Suppressor macrophage treated with lipopolysaccharide for 4 hours (primary cell): ENCODE measurements at regions not wholly inside any gene's neighbourhood (a gene's known extent, or its start where the extent isn't known, plus 50 kb on each side); places are given as distances from the start of the nearest gene placed in this dataset.
A peak's percentile ranks its signal among the peaks of the same experiment; 100 is the strongest.
"Not testable (repeated sequence)": the region's sequence is repeated elsewhere in the genome, so short reads cannot be mapped to it uniquely, and the experiment has no call there.

ENCODE experiments used
- DNase-seq: peaks from one replicate; pipeline ENCODE4 v3.0.0-alpha.2; 2020

DNA sequence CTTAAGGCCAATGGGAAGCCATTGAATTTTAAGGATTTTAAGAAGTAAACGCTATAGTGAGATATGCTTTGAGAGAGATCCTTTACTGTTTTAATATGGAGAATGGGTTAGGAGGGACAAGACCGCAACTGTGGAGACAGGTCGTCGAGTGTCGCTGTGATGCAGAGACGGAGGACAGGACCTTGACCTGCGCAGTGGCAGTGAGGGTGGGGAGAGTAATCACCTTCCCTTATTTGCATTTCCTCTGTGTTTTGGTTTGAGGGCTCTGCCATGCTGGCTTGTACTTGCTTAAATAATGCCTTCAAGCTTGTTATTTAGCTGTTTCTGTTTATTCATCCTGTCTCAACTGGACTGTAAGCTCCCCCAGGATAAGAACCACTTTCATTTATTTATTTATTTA is 345.0 kb downstream of the FBXW7 start:
- DNase-seq: no peak

- no peak for DNase-seq
Observed at GRCh38 chr4:152189451-152190179, 346.3 kb downstream of the FBXW7 start.

DNA sequence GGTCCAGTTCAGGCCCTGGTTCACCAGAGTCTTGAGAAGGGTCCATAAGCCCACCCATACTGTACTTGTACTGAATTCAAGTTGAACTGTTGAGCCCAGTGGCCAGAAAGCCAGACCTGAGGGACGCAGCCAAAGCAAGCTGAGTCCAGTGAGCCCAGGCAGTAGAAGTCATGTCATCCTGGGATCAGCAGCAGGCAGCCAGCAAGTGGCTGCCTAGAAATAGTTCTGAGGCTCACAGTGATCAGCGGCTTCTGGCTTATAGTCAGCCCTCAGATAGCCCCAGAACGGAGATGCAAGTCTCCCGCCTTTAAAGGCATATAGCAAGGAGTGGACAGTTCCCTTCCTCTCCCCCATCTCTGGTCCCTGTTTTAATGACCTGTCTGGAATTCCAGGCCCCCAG is 347.1 kb downstream of the FBXW7 start:
- no peak for DNase-seq

- DNase-seq: no peak
Observed at GRCh38 chr4:152187693-152188092, 348.2 kb downstream of the FBXW7 start.

- peak; percentile 40 for DNase-seq
Observed at GRCh38 chr4:152185786-152186550, 349.9 kb downstream of the FBXW7 start.

DNA sequence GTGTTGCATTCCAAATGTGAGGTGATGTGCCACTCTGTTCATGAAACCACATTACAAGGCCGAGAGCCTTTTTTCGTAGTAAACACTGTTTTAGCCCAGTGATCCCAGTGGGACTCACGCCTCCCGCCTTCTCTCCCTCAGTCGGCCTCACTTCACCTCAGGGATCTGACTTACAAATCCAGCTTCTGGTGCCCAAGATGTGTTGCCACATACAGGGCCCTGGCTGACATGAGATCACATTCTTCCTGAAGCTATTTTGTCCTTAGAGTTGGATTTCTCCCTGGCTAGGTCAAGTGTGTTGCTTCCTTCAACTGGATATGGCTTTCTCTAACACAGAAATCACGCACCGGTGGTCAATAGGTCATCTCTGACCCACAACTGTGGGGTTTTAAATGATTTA is 354.7 kb downstream of the FBXW7 start:
- no peak for DNase-seq

DNA sequence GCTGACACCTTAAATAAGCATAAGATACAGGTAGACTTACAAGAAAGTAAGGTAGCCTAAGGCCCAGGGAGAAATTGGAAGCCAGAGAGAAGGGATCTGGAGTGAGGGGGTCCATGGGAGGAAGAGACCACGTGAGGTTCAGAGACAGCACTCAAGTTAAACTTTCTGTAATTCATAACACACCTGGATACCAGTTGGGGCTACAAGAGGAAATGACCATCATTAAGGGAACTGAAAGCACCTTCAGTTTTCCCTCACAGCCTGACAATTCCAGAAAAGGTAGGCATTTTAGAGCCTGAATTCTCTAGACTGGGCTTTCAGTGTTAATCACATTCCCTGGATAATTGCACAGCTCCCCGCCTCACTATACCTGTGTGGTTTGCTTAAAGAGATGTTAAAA is 355.5 kb downstream of the FBXW7 start:
- DNase-seq: no peak

DNA sequence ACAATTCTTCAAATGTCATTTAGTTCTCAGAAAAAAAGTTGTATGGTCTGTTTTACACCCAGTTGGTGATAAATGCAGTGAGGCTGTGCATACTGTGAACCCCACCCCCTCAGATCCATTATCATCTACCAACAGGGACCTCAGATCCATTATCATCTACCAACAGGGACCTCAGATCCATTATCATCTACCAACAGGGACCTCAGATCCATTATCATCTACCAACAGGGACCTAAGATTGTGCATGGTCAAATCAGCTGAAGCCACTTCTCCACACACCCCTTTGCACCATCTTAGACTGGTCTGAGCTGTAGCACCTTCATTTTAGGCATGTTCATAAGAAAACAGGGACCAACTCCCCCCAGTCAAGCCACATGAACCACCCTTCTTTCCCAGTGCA is 358.4 kb downstream of the FBXW7 start:
- DNase-seq: not testable (repeated sequence)

- no peak for DNase-seq
Observed at GRCh38 chr4:152176627-152177214, 359.2 kb downstream of the FBXW7 start.

- no peak for DNase-seq
Observed at GRCh38 chr4:152175586-152175985, 360.3 kb downstream of the FBXW7 start.

- DNase-seq: no peak
Observed at GRCh38 chr4:152172146-152172545, 363.7 kb downstream of the FBXW7 start.

DNA sequence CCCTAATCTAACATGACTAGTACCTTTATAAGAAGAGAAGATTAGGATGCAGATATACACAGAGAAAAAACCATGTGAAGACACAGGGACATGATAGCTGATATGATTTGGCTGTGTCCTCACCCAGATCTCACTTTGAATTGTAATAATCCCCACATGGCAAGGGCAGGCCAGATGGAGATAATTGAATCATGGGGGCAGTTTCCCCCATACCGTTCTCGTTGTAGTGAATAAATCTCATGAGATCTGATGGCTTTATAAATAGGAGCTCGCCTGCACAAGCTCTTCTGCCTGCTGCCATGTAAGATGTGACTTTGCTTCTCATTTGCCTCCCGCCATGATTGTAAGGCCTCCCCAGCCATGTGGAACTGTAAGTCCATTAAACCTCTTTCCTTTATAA is 364.3 kb downstream of the FBXW7 start:
- no peak for DNase-seq

DNA sequence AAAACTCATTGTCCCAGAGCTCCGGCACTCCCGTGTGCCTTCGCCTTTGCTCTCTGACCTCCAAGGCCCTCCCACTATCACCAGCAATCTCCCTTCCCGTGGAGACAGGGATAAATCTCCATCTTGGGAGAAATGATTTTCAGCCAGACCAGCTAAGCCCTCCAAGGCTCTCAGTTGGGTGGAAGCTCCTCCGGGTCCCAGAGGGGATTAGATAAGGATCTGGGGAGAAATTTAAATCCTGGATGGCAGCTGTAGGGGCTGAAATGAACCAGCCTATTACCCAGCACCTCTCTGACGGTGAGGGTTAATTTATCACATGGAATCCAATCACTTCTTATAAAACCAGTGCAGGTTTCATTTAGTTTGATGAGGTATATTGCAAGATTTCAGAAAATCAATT is 366.2 kb downstream of the FBXW7 start:
- no peak for DNase-seq

GRCh38 chr4:152168987-152169616 is 366.8 kb downstream of the FBXW7 start:
- DNase-seq: no peak

DNA sequence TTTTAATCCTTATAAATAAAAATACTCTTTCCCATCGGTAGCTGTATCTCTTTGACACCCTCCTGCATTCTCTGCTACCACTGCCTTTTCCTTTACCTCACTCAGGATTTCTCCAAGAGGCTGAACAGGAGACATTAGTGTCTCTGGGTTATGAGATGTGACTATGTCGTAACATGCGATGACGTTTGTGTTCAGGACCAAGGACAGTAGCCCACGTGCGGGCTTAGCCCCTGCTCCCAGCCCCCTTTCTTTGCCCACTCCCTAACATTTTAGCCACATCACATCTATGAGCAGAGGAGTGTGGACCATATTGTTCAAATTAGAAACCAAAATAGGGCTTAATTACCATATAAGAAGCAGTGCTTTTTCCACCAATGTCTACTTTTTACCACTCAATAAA is 369.3 kb downstream of the FBXW7 start:
- DNase-seq: peak; percentile 15

- DNase-seq: no peak
Observed at GRCh38 chr4:152165846-152166245, 370.0 kb downstream of the FBXW7 start.

GRCh38 chr4:152165146-152165545 is 370.7 kb downstream of the FBXW7 start:
- DNase-seq: no peak

DNA sequence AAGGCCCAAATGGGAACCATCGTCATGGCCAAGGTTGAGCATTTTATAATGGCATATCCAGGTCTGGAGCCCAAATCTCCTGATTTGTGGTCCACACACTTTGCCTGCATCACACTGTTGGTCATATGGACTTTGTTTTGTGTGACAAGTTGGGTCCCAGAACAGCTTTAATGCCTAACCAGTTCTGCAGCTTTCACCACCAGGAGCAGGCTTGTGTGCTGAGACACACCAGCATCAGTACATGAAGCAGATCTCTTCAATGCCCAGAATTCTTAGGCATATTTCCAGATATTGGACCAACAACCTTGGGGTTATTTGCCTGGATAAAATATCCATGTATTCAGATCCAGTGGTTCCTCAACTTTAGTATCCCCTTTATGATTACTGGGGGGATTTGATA is 371.3 kb downstream of the FBXW7 start:
- DNase-seq: no peak

GRCh38 chr4:152162331-152162697 is 373.6 kb downstream of the FBXW7 start:
- DNase-seq: no peak

- peak; percentile 66 for DNase-seq
Observed at GRCh38 chr4:152161676-152162330, 374.1 kb downstream of the FBXW7 start.

DNA sequence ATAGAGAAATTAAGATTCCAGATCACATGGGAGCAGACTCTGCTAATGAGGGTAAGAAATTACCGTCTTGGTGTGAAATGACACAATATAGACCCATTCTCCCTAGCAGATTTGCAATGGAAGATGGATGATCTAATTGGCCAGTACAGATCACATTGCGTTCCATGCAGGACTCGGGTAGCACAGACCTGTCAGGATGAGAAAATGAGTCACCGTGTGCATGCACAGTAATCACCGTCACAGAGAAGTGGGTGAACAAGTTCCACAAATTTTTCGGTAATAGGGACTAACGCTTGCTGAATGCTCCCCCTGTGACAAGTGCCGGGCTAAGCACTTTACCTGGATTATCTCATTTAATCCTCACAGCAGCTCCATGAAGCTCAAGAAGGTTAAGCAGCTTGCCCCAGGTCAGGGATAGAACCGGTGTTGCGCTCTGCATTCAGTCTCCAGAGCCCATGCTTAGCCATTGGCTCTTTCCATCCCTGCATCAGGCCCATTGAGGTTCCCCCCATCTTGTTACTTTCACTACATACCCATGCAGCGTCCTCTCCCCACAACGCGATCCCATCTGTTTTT is 375.6 kb downstream of the FBXW7 start:
- no peak for DNase-seq

GRCh38 chr4:152159773-152160172 is 376.1 kb downstream of the FBXW7 start:
- no peak for DNase-seq

GRCh38 chr4:152158225-152158624 is 377.7 kb downstream of the FBXW7 start:
- DNase-seq: no peak
